IMR-90 (cell line): ENCODE measurements at regions not wholly inside any gene's neighbourhood (a gene's known extent, or its start where the extent isn't known, plus 50 kb on each side); places are given as distances from the start of the nearest gene placed in this dataset.

Experiments
- ATAC-seq: fragments of 200-7000 bp; cut with Tn5 transposase; 2 replicates; pipeline ENCODE4 v1.9.1; 2020; ENCODE audit warnings: low read depth, mild to moderate bottlenecking, moderate library complexity
- BruUV-seq: library from RNA; stranded (reverse); fragments of 400-500 nt; replicated peaks from 2 replicates; lab custom pipeline; 2021; lab: Mats Ljungman, UMichigan
- CTCF ChIA-PET: fragments of 300-600 bp; formaldehyde crosslinking; extraction: SDS; loops from one replicate; lab custom pipeline; 2021; ENCODE audit warnings: antibody characterized with exemption; lab: Yijun Ruan, JAX
- POLR2A ChIA-PET: fragments of 300-600 bp; sonication (Branson Sonifier 250); formaldehyde crosslinking; loops from one replicate; lab custom pipeline; 2022; ENCODE audit warnings: antibody characterized with exemption; ENCODE audit not compliant: unreplicated experiment; lab: Charles Lee
- DNase-seq: peaks from one replicate; pipeline ENCODE4 v3.0.0; 2013
- H2AFZ ChIP-seq: replicated peaks from 2 replicates; pipeline ENCODE3; 2013; ENCODE audit warnings: low read length, mild to moderate bottlenecking; ENCODE audit not compliant: poor library complexity
- H2AK5ac ChIP-seq: 2 replicates; pipeline ENCODE4 v1.6.1; 2013; ENCODE audit warnings: low read depth, low read length, inconsistent platforms
- H2AK9ac ChIP-seq: replicated peaks from 2 replicates; pipeline ENCODE3; 2013; ENCODE audit warnings: mild to moderate bottlenecking, low read depth, low read length, moderate library complexity; ENCODE audit not compliant: poor library complexity
- H2BK120ac ChIP-seq: 2 replicates; pipeline ENCODE4 v1.6.1; 2013; ENCODE audit warnings: low read depth, low read length, inconsistent platforms
- H2BK15ac ChIP-seq: 3 replicates; pipeline ENCODE4 v1.6.1; 2013; ENCODE audit warnings: low read depth, low read length, inconsistent platforms
- H2BK20ac ChIP-seq: 2 replicates; pipeline ENCODE4 v1.6.1; 2013; ENCODE audit warnings: low read depth, mild to moderate bottlenecking, inconsistent platforms, low read length, moderate library complexity
- H2BK5ac ChIP-seq: 2 replicates; pipeline ENCODE4 v1.6.1; 2013; ENCODE audit warnings: mild to moderate bottlenecking, low read depth, low read length, inconsistent platforms; ENCODE audit not compliant: poor library complexity, severe bottlenecking
- H3K14ac ChIP-seq: replicated peaks from 2 replicates; pipeline ENCODE4 v1.6.1; 2013; ENCODE audit warnings: low read depth, low read length, inconsistent platforms
- H3K18ac ChIP-seq: 2 replicates; pipeline ENCODE4 v1.6.1; 2013; ENCODE audit warnings: low read depth, low read length, control low read depth
- H3K23ac ChIP-seq: 2 replicates; pipeline ENCODE4 v1.6.1; 2013; ENCODE audit warnings: low read depth, low read length, inconsistent platforms
- H3K27ac ChIP-seq: 2 replicates; pipeline ENCODE4 v1.5.1; 2013; ENCODE audit warnings: mild to moderate bottlenecking, control low read depth, low read length; ENCODE audit not compliant: insufficient read depth
- H3K27me3 ChIP-seq: 2 replicates; pipeline ENCODE4 v1.6.1; 2013; ENCODE audit warnings: low read length; ENCODE audit not compliant: control insufficient read depth, insufficient read depth
- H3K36me3 ChIP-seq: 2 replicates; pipeline ENCODE4 v1.6.1; 2013; ENCODE audit warnings: low read length, mixed read lengths; ENCODE audit not compliant: control insufficient read depth, insufficient read depth
- H3K4ac ChIP-seq: 2 replicates; pipeline ENCODE4 v1.6.1; 2013; ENCODE audit warnings: low read depth, low read length, inconsistent platforms
- H3K4me1 ChIP-seq: 2 replicates; pipeline ENCODE4 v1.6.1; 2013; ENCODE audit warnings: low read length, mixed read lengths; ENCODE audit not compliant: control insufficient read depth, insufficient read depth
- H3K4me2 ChIP-seq: 2 replicates; pipeline ENCODE4 v1.6.1; 2013; ENCODE audit warnings: low read depth, mild to moderate bottlenecking, control low read depth, low read length, moderate library complexity
- H3K4me3 ChIP-seq: 2 replicates; pipeline ENCODE4 v1.5.1; 2013; ENCODE audit warnings: low read depth, mild to moderate bottlenecking, control low read depth, low read length, moderate library complexity; ENCODE audit not compliant: insufficient read depth
- H3K56ac ChIP-seq: 2 replicates; pipeline ENCODE4 v1.6.1; 2013; ENCODE audit warnings: low read length, inconsistent platforms; ENCODE audit not compliant: insufficient read depth; ENCODE audit errors: extremely low read depth
- H3K79me1 ChIP-seq, 2 experiments: 2 replicates each; pipeline ENCODE4 v1.6.1; 2013; ENCODE audit warnings: low read length in 2 of 2, inconsistent platforms in 1 of 2, low read depth in 1 of 2
- H3K9ac ChIP-seq: 2 replicates; pipeline ENCODE4 v1.6.1; 2013; ENCODE audit warnings: low read depth, low read length, control low read depth
- H3K9me1 ChIP-seq: 2 replicates; pipeline ENCODE4 v1.6.1; 2013; ENCODE audit warnings: low read length, inconsistent platforms; ENCODE audit not compliant: insufficient read depth
- H3K9me3 ChIP-seq: 2 replicates; pipeline ENCODE4 v1.6.1; 2013; ENCODE audit warnings: low read length; ENCODE audit not compliant: control insufficient read depth, insufficient read depth
- H4K20me1 ChIP-seq: 2 replicates; pipeline ENCODE4 v1.6.1; 2013; ENCODE audit warnings: low read length, inconsistent platforms; ENCODE audit not compliant: insufficient read depth
- H4K5ac ChIP-seq: 2 replicates; pipeline ENCODE4 v1.6.1; 2013; ENCODE audit warnings: mild to moderate bottlenecking, low read depth, low read length, control low read depth
- H4K8ac ChIP-seq, 2 experiments: 2 replicates each; pipeline ENCODE4 v1.6.1; 2013; ENCODE audit warnings: low read depth in 2 of 2, low read length in 2 of 2, control low read depth in 1 of 2, inconsistent platforms in 1 of 2
- H4K91ac ChIP-seq: 2 replicates; pipeline ENCODE4 v1.6.1; 2013; ENCODE audit warnings: low read depth, low read length, inconsistent platforms; ENCODE audit not compliant: insufficient read depth
- BHLHE40 ChIP-seq: fragments of 150-350 bp; IDR thresholded peaks from 2 replicates; pipeline ENCODE4 v1.6.1; 2016; ENCODE audit warnings: mild to moderate bottlenecking, low read depth, low read length
- CEBPB ChIP-seq: IDR thresholded peaks from 2 replicates; pipeline ENCODE4 v1.6.1; 2012; ENCODE audit warnings: low read depth, low read length, improper control_type of control experiment
- CHD1 ChIP-seq: IDR thresholded peaks from 2 replicates; pipeline ENCODE4 v1.6.1; 2012; ENCODE audit warnings: low read depth, low read length, improper control_type of control experiment
- FOS ChIP-seq: fragments of 150-350 bp; IDR thresholded peaks from 2 replicates; pipeline ENCODE4 v1.6.1; 2016; ENCODE audit warnings: low read depth, low read length
- MAFK ChIP-seq: IDR thresholded peaks from 2 replicates; pipeline ENCODE4 v1.6.1; 2012; ENCODE audit warnings: low read depth, low read length, improper control_type of control experiment
- MAZ ChIP-seq: IDR thresholded peaks from 2 replicates; pipeline ENCODE4 v1.6.1; 2012; ENCODE audit warnings: low read depth, mild to moderate bottlenecking, low read length, improper control_type of control experiment, moderate library complexity, borderline replicate concordance
- MXI1 ChIP-seq: IDR thresholded peaks from 2 replicates; pipeline ENCODE4 v1.6.1; 2012; ENCODE audit warnings: low read depth, mild to moderate bottlenecking, low read length, moderate library complexity, borderline replicate concordance
- NFE2L2 ChIP-seq: fragments of 150-350 bp; IDR thresholded peaks from 2 replicates; pipeline ENCODE4 v1.6.1; 2016; ENCODE audit warnings: low read depth, mild to moderate bottlenecking, low read length
- POLR2A ChIP-seq: IDR thresholded peaks from 2 replicates; pipeline ENCODE4 v1.6.1; 2012; ENCODE audit warnings: mild to moderate bottlenecking, low read depth, low read length
- RAD21 ChIP-seq: IDR thresholded peaks from 2 replicates; pipeline ENCODE4 v1.6.1; 2012; ENCODE audit warnings: low read length, improper control_type of control experiment
- RCOR1 ChIP-seq: IDR thresholded peaks from 2 replicates; pipeline ENCODE4 v1.6.1; 2012; ENCODE audit warnings: mild to moderate bottlenecking, low read length, improper control_type of control experiment; ENCODE audit not compliant: insufficient replicate concordance
- RFX5 ChIP-seq: IDR thresholded peaks from 2 replicates; pipeline ENCODE4 v1.8.0; 2012; ENCODE audit warnings: low read depth, mild to moderate bottlenecking, low read length, moderate library complexity
- SMC3 ChIP-seq: fragments of 150-350 bp; IDR thresholded peaks from 2 replicates; pipeline ENCODE4 v1.6.1; 2016; ENCODE audit warnings: low read depth, mild to moderate bottlenecking, antibody characterized with exemption, low read length, moderate library complexity
- WGBS, 2 experiments: methylation state at CpG; one replicate each; pipeline versions ENCODE4 v1.1.5 to v1.1.7; 2013; ENCODE audit warnings: missing lambda C conversion rate in 2 of 2; ENCODE audit not compliant: insufficient read length in 1 of 2; ENCODE audit errors: extremely low coverage in 2 of 2; 5-methylcytosine and 5-hydroxymethylcytosine counted together
- dilution Hi-C: fragments of 300-500 bp; cut with HindIII; formaldehyde crosslinking; loops from one replicate; pipeline ENCODE4 v1.14.3; 2018; ENCODE audit warnings: low sequenced_read_pairs; ENCODE audit not compliant: unreplicated experiment
- in situ Hi-C: fragments of 300-500 bp; cut with MboI; formaldehyde crosslinking; loops from 3 replicates; pipeline ENCODE4 v1.14.3; 2019; ENCODE audit warnings: low sequenced_read_pairs, inconsistent platforms, mixed read lengths
- intact Hi-C: fragments of 100-400 bp; cut with micrococcal nuclease; formaldehyde crosslinking; loops from 2 replicates; pipeline ENCODE4 v1.10.0; 2022
- TF ChIP-seq, protein P1 (sequence below): fragments of 150-350 bp; IDR thresholded peaks from 2 replicates; pipeline ENCODE4 v1.6.1; 2016; ENCODE audit warnings: low read depth, mild to moderate bottlenecking, low read length, moderate library complexity, borderline replicate concordance
- TF ChIP-seq, protein P2 (sequence below): fragments of 150-350 bp; IDR thresholded peaks from 2 replicates; pipeline ENCODE4 v1.6.1; 2017; ENCODE audit warnings: mild to moderate bottlenecking, antibody characterized with exemption, low read length, low read depth
- TF ChIP-seq, protein P3 (sequence below): conservative IDR thresholded peaks from 2 replicates; pipeline ENCODE4 v1.5.1; 2012; ENCODE audit warnings: mild to moderate bottlenecking, low read depth, low read length, improper control_type of control experiment

DNA sequence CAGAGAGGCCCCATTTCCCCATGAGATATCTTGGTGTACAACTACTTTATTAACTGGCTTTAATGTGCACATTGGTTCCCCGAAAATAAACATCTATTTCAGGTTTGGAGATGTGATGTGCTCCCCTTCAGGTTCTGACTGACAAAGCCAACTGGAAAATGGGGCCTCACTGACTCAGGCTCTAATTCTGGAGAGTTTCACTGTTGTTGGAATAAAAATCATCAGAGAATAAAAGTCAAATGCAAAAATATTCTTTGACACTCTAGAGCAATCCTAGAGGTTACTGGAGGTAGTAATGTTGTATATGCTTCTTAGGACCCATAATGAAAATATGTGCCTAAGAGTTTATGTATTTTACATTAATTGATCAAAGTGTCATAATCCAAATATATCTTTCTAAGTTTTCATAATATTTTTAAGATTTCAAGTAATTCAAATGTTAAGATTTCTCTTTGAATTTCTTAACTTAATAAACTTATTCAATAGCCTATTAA is 189.9 kb upstream of the COL3A1 start:
- Histone ChIP-seq H2BK15ac (no peak overlapping the region; the same call in 2 of the 3 replicates), H3K27me3 (no peaks in the 10 kb centered on the region), H2AK9ac (no peak overlapping the region), H3K9me1 (no peaks in the 10 kb centered on the region), H2BK120ac (peak overlapping the region; percentile 56; the same call in 1 of the 2 replicates), H3K4ac (0 out of 2 replicates have a peak overlapping the region, but pooled peaks have one; percentile 7), H3K79me1 (no peaks in the 10 kb centered on the region), H4K8ac (peak overlapping the region in 1 of 2 experiments; percentile 47; a peak in 1 of 4 replicates), H2AK5ac (no peak overlapping the region), H3K9me3 (no peaks in the 10 kb centered on the region), H2AFZ (no peak overlapping the region), H3K56ac (no peak overlapping the region), H3K14ac (no peak overlapping the region), H2BK5ac (peak overlapping the region; percentile 91), H3K9ac (no peak overlapping the region), H2BK20ac (peak overlapping the region; percentile 21; the same call in 1 of the 2 replicates), H4K91ac (peak overlapping the region; percentile 59; the same call in 1 of the 2 replicates), H3K4me3 (no peak overlapping the region), H3K36me3 (no peaks in the 10 kb centered on the region), H3K18ac (peak overlapping the region; percentile 69; the same call in 1 of the 2 replicates), H3K4me2 (peak overlapping the region; percentile 46), H4K20me1 (no peaks in the 10 kb centered on the region), H3K23ac (no peak overlapping the region), H3K4me1 (peaks cover 9% of the 10 kb centered on the region), H3K27ac (peak overlapping the region; percentile 39; the same call in 1 of the 2 replicates), H4K5ac (peak overlapping the region; percentile 90; the same call in 1 of the 2 replicates)
- in situ Hi-C loops (loop anchor here (10.0 kb wide), 1 partner anchor 190 kb away; the partner anchor contains the start of gene COL3A1), dilution Hi-C loops (no loop called here), intact Hi-C loops (no loop called here)
- CTCF ChIA-PET, result no interaction called here
- DNase-seq, result no peak
- POLR2A ChIA-PET, result no interaction called here
- ATAC-seq, result no peak
- no CpG with 5 or more reads among the region's 1 CpG for WGBS, 2 experiments
- TF ChIP-seq BHLHE40, result no peak
- no peak for TF ChIP-seq RAD21
- TF ChIP-seq, protein P1, sequence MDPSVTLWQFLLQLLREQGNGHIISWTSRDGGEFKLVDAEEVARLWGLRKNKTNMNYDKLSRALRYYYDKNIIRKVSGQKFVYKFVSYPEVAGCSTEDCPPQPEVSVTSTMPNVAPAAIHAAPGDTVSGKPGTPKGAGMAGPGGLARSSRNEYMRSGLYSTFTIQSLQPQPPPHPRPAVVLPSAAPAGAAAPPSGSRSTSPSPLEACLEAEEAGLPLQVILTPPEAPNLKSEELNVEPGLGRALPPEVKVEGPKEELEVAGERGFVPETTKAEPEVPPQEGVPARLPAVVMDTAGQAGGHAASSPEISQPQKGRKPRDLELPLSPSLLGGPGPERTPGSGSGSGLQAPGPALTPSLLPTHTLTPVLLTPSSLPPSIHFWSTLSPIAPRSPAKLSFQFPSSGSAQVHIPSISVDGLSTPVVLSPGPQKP, result no peak
- TF ChIP-seq NFE2L2, result no peak
- no peak for TF ChIP-seq MAFK
- TF ChIP-seq RFX5, result no peak
- TF ChIP-seq CHD1, result no peak
- TF ChIP-seq FOS, result no peak
- no peak for TF ChIP-seq POLR2A
- TF ChIP-seq, protein P2, sequence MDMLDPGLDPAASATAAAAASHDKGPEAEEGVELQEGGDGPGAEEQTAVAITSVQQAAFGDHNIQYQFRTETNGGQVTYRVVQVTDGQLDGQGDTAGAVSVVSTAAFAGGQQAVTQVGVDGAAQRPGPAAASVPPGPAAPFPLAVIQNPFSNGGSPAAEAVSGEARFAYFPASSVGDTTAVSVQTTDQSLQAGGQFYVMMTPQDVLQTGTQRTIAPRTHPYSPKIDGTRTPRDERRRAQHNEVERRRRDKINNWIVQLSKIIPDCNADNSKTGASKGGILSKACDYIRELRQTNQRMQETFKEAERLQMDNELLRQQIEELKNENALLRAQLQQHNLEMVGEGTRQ, result no peak
- TF ChIP-seq MXI1, result no peak
- TF ChIP-seq SMC3, result no peak
- no peak for TF ChIP-seq RCOR1
- TF ChIP-seq, protein P3, sequence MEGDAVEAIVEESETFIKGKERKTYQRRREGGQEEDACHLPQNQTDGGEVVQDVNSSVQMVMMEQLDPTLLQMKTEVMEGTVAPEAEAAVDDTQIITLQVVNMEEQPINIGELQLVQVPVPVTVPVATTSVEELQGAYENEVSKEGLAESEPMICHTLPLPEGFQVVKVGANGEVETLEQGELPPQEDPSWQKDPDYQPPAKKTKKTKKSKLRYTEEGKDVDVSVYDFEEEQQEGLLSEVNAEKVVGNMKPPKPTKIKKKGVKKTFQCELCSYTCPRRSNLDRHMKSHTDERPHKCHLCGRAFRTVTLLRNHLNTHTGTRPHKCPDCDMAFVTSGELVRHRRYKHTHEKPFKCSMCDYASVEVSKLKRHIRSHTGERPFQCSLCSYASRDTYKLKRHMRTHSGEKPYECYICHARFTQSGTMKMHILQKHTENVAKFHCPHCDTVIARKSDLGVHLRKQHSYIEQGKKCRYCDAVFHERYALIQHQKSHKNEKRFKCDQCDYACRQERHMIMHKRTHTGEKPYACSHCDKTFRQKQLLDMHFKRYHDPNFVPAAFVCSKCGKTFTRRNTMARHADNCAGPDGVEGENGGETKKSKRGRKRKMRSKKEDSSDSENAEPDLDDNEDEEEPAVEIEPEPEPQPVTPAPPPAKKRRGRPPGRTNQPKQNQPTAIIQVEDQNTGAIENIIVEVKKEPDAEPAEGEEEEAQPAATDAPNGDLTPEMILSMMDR, result no peak
- no peak for TF ChIP-seq CEBPB
- no peak for TF ChIP-seq MAZ
- no TSS peak for BruUV-seq
